Retina (tissue), 1 donor: ENCODE measurements at regions not wholly inside any gene's neighbourhood (a gene's known extent, or its start where the extent isn't known, plus 50 kb on each side); places are given as distances from the start of the nearest gene placed in this dataset.
"Not testable (repeated sequence)": the region's sequence is repeated elsewhere in the genome, so short reads cannot be mapped to it uniquely, and the experiment has no call there.

Experiments used
- DNase-seq: peaks from one replicate; pipeline ENCODE4 v3.0.0-alpha.2; 2016

DNA sequence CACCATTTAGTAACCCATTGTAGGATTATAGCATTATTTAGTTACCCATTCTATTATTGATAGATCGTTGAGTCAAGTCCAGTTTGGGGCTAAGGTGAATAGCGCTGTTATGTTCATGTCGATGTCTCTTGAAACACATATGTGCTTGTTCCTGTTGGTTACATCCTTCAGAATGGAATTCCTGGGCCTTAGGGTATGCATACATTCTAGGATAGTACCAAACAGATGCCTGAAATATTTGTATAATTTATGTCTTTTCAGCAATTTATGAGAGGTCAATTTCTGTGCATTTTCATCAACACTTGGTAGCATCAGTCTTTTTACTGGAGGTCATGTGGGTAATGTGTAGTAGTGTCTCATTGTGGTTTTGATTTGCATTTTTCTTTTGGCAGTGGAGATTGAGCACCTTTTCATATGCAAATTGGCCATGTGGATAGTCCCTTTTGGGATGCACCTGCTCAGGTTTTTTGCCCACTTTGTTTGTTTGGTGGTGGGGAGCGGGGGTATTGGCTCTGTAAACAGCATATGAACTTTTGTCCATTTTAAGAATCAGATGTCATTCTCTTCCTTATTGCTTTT lies 104.2 kb downstream of the CDRT15L2 start:
- not testable (repeated sequence) for DNase-seq

DNA sequence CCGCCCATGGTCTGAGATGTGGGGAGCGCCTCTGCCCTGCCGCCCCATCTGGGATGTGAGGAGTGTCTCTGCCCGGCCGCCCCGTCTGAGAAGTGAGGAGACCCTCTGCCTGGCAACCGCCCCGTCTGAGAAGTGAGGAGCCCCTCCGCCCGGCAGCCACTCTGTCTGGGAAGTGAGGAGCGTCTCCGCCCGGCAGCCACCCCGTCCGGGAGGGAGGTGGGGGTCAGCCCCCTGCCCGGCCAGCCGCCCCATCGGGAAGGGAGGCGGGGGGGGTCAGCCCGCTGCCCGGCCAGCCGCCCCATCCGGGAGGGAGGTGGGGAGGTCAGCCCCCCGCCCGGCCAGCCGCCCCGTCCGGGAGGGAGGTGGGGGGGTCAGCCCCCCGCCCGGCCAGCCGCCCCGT lies 105.5 kb downstream of the CDRT15L2 start:
- not testable (repeated sequence) for DNase-seq

- not testable (repeated sequence) for DNase-seq
Measured at GRCh38 chr17:20687584-20687983, 108.1 kb downstream of the CDRT15L2 start.

DNA sequence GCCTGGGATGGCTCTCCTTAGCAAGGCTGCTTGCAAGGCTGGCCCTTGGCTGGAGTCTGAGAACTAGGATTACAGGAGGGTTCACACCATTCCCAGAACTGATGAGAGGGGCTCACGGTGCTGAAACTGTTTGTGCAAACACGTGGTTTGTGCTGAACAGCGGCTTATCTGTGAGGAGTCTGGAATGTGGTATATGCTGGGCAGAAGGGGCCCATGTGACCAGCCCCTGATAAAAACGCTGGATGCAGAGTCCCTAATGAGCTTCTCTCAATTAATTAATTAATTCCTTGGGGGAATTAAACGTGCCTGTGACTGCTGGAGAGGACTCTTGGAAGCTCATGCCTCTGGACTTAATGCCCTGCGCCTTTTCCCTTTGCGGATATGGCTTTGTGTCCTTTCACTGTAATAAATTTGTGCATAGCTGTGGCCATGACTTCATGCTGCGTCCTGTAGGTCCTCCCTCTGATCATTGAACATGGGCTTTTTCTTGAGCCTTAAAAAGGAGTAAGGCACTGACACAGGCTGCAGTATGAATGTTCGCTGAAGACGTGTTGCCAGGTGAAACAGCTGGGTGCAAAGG lies 109.7 kb downstream of the CDRT15L2 start:
- DNase-seq = peak; percentile 11

DNA sequence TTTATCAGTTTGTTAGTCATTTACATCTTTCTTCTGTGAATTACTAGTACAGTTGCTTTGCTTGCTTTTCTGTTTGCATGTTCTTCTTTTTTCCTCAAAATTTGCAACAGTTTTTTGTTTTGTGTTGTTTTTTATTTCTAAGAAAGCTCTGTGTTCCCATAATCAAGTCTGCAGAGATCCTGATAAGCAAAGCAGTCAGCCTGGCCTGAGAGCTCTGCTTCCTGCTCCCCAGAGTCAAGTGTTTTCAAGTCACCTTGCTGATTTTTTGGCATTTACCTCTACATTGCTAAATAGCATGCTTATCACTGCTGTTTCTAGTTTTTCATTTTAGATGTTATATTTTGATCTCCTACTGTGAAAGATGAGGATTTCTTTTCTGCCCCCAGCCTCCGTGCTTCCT lies 113.2 kb downstream of the CDRT15L2 start:
- DNase-seq = not testable (repeated sequence)

DNA sequence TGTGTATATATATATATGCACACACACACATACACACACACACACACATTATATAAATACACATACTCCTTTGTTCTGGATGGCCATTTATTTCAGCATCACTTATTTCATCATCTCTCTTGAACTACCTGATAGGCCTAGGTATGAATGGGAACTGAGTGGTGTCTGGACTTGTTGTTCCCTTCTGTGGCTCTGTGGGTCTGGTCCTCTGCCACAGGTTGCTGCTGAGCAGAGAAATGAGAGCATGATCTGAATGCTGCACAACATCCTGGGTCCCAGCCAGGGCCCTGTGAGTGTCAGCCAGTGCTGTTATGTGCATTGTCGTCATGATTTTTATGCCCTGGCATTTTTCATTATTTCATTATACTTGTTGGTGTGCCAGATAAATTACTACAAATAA lies 116.3 kb downstream of the CDRT15L2 start:
- not testable (repeated sequence) for DNase-seq

DNA sequence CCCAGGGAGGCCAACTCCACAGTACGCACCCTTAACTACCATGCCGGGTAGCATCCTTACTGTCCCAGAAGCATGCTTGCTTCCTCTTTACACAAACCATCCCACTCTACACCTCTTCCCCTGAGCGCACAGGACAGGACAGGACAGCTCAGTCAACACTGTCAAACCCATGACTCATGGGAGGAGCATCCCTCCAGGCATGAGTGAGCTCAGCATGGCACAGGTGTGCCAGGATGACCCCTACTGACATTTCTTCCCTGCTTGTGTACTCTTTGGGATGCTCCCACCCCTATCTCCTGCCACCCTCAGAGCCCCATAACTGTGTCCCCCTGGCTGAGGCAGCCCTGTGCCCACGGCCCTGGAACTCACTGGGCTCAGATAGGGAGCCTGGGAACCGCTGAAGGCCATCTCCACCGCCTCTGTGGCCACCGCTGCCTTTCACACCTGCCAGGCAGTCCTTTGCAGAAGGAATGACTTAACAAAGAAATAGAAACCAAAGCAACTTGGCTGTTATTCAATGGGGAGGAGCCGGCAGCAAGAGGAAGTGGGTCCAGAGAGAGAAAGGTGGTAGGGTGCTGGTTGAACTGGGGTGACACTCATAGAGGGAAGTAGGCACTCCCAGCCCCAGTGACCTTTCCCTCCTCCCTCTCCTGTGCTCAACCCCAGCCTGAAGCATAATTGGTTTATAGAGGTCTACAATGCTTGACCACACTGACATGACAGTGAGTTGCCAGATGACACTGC lies 119.1 kb downstream of the CDRT15L2 start:
- not testable (repeated sequence) for DNase-seq

DNA sequence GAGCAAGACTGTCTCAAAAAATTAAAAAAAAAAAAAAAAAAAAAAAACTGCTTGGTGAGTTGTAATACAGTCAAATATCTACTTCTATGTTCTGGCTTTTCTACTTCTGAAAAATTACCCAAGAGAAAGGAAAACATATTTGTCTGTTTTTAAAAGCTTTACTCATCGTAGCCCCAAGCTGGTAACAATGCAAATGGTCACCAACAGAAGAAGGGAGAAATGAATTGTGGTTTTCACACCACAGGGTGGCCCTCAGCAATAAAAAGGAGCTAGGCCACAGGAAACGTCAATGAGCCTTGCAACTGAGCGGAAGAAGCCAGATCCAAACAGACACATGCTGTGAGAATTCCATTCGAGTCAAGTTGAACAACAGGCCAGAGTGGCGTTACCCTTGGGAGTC lies 121.0 kb downstream of the CDRT15L2 start:
- DNase-seq = not testable (repeated sequence)

- not testable (repeated sequence) for DNase-seq
Measured at GRCh38 chr17:20701366-20701765, 121.8 kb downstream of the CDRT15L2 start.

- DNase-seq = no peak
Measured at GRCh38 chr17:20702692-20703091, 123.2 kb downstream of the CDRT15L2 start.

DNA sequence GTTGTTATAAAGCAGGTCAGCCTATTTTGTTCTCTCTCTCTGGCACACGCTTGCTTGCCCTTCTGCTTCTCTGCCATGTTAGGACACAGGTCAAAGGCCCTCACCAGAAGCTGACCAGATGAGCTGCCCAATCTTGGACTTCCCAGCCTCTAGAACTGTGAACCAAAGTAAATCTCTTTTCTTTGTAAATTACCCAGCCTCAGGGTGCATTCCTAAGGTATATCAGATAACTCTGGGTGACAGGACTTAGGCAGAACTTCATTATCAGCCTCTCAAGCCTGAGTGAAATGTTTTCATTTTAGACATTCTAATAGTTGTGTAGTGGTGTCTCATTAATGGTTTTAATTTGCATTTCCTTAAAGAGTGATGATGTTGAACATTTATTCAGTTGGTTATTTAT lies 124.3 kb downstream of the CDRT15L2 start:
- DNase-seq = no peak

DNA sequence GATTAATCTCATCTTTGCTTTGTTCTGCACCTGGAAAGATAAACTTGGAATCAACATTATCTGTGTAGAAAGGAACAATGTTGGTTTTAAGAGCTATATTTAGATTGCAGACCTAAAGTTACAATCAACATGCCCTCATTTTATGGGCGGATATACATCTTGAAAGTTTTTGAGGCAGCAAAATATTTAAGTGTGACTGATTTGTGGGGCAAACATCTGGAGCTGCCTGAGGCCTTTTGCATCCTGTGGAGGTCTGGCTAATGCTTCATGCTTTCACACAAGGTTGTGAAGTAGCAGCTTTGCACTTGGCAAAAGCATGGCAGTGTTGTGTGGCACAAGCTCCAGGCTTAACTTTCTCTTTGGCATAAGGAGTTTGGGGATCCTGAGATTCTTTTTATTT lies 125.7 kb downstream of the CDRT15L2 start:
- not testable (repeated sequence) for DNase-seq

GRCh38 chr17:20706751-20707373 lies 127.3 kb downstream of the CDRT15L2 start:
- no peak for DNase-seq

DNA sequence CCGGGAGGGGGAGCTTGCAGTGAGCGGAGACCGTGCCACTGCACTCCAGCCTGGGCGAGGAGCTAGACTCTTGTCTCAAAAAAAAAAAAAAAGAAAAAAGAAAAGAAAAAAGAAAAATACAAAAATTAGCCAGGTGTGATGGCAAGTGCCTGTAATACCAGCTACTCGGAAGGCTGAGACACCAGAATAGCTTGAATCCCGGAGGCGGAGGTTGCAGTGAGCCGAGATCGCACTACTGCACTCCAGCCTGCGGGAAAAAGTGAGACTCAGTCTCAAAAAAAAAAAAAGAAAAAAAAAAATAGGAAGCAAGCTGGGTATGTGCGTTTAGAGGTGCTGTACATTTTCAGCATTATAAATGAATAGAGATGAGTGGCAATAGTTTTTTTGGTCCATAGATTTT lies 129.3 kb downstream of the CDRT15L2 start:
- DNase-seq = not testable (repeated sequence)

GRCh38 chr17:20716481-20716880 lies 137.0 kb downstream of the CDRT15L2 start:
- not testable (repeated sequence) for DNase-seq

GRCh38 chr17:20721171-20721570 lies 141.6 kb downstream of the CDRT15L2 start:
- no peak for DNase-seq

GRCh38 chr17:20724391-20724790 lies 144.9 kb downstream of the CDRT15L2 start:
- not testable (repeated sequence) for DNase-seq

DNA sequence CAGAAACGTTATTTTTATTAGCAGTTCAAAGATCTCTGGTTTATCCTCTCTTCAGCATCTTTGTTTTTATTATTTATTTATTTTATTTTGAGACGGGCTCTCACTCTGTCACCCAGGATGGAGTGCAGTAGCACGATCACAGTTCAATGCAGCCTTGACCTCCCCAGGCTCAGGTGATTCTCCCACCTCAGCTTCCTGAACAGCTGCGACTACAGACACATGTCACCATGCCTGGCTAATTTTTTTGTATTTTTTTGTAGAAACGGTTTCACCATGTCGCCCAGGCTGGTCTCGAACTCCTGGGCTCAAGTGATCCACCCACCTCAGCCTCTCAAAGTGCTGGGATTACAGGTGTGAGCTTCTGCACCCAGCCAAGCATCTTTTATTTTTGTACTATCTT lies 147.7 kb downstream of the CDRT15L2 start:
- DNase-seq = not testable (repeated sequence)

GRCh38 chr17:20728181-20728580 lies 148.7 kb downstream of the CDRT15L2 start:
- DNase-seq = no peak

DNA sequence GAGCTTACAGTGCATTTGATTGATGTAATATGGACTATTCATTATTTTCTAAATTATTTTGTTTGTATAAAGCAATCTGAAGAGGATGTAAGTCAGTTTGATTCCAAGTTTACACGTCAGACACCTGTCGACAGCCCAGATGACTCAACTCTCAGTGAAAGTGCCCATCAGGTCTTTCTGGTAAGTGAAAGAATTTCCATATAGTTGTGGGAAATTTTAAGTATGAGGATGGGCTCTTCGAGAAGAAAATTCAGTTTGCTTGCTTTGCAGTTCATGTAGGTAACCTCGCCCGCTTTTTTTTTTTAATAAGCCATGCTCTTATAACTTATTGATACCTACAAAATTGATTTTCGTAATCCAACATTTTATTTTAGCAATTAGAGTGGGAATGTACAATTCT lies 151.6 kb downstream of the CDRT15L2 start:
- DNase-seq = not testable (repeated sequence)

GRCh38 chr17:20733923-20734322 lies 154.4 kb downstream of the CDRT15L2 start:
- DNase-seq = no peak

- DNase-seq = no peak
Measured at GRCh38 chr17:20735796-20736195, 156.3 kb downstream of the CDRT15L2 start.

GRCh38 chr17:20737636-20738035 lies 158.1 kb downstream of the CDRT15L2 start:
- DNase-seq = not testable (repeated sequence)

DNA sequence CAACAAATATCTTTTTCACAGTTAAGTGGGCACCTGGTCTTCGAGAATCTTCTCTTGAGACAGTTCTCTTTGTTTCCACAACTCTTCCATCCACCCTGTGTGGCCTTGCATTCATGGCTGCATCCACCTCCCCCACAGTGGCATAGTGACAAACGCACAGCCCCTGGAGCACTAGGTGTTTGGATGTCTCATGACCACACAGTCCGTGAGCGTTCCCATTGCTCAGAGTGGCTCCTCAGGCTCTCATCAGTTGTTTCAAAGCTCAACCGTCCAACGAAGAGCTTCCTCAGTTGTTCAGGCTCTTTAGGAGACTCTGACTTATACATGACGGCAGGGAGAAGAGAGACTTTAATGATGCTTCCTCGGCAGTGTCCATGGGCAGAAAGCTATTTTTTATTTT lies 191.6 kb downstream of the CDRT15L2 start:
- DNase-seq = no peak
